GM19468 (cell line): ENCODE measurements at regions not wholly inside any gene's neighbourhood (a gene's known extent, or its start where the extent isn't known, plus 50 kb on each side); places are given as distances from the start of the nearest gene placed in this dataset.
A peak's percentile ranks its signal among the peaks of the same experiment; 100 is the strongest.

ENCODE experiments used
- ATAC-seq: cut with Tn5 transposase; IDR thresholded peaks from one replicate; pipeline ENCODE4 v1.9.1; 2021; ENCODE audit warnings: mild to moderate bottlenecking, moderate library complexity, moderate number of reproducible peaks; ENCODE audit not compliant: unreplicated experiment; ENCODE audit errors: extremely low read depth

- no peak for ATAC-seq
Observed at GRCh38 chr2:207394812-207395534, 134.8 kb upstream of the CREB1 start.

DNA sequence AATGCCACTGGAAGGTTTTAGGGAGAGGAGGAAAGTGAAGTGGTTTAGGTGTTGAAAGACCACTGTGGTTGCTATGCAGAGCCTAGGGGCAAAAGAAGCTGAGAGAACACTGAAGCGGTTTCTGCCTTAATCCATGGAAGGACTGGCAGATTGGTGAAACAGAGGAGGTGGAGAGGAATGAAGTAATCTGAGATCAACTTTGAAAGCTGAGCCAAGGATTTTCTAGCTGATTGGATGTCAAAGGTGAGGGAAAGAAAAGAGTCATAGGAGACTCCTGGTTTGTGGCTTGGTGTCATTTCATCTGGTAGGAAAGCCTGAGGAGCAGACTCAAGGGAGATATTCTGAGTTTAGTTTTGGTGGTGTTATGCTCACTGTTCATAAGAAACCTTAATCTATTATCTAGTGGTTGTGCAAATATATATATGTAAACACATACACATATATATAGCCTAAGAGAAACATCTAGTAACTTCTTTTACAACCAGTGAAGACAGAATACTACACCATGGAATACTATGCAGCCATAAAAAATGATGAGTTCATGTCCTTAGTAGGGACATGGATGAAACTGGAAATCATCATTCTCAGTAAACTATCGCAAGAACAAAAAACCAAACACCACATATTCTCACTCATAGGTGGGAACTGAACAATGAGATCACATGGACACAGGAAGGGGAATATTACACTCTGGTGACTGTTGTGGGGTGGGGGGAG is 134.1 kb upstream of the CREB1 start:
- ATAC-seq: no peak

GRCh38 chr2:207397917-207398655 is 131.7 kb upstream of the CREB1 start:
- ATAC-seq: no peak

DNA sequence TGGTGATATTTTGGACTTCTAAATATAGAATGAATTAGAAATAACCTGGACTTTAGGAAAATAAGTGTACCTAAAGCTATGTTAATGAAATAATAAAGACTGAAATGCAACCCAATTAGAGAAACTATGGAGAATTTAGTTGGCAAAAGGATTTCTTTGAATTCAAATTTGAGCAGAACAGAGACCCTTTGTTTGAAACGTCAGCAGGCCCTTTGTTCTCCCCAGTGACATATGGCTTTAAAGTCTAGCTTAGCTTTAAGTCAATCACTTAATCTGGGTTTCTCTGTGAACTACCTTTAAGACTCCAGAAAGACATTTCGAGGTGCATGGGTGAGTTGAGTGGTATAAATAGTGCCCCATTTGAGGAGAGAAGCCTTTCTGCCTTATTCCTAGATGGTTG is 130.5 kb upstream of the CREB1 start:
- no peak for ATAC-seq

DNA sequence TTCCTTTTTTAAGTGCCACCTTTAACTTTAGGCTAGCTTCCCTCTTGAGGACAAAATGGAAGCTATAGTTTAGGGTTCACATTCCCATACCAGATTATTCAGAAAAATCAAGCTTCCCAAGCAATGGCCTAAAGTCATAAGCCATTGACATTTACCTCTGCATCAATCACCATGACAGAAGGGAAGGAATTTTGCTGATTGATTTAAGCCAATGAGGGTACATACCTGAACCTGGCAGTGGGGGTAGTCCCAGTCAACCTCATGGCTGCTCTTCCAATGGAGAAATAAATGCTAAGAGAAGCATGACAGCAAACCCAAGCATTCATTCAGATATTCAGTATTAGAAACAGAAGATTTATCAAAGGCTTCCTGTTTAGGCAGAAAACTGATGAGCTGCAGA is 128.4 kb upstream of the CREB1 start:
- ATAC-seq: no peak

- ATAC-seq: no peak
Observed at GRCh38 chr2:207403141-207403540, 126.6 kb upstream of the CREB1 start.

GRCh38 chr2:207403950-207404349 is 125.8 kb upstream of the CREB1 start:
- ATAC-seq: no peak

DNA sequence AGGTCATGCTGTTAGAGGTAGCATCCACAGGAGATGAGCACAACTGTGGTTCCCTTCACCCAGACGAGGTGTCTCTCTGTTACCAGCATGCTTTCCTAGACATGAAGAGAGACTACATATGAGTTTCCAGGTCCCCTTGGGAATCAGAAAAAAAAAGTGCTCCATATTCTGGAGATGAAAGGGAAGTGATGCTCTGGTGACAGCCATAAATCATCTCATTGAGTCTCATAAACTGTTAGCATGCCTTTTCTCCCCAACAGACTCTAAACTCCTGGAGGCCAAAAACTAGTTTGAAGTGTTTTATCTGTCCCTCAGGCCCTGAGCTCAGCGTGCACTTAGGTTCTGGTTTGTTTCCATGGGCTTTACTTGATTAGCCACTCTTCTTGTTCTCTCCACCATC is 124.6 kb upstream of the CREB1 start:
- ATAC-seq: no peak

DNA sequence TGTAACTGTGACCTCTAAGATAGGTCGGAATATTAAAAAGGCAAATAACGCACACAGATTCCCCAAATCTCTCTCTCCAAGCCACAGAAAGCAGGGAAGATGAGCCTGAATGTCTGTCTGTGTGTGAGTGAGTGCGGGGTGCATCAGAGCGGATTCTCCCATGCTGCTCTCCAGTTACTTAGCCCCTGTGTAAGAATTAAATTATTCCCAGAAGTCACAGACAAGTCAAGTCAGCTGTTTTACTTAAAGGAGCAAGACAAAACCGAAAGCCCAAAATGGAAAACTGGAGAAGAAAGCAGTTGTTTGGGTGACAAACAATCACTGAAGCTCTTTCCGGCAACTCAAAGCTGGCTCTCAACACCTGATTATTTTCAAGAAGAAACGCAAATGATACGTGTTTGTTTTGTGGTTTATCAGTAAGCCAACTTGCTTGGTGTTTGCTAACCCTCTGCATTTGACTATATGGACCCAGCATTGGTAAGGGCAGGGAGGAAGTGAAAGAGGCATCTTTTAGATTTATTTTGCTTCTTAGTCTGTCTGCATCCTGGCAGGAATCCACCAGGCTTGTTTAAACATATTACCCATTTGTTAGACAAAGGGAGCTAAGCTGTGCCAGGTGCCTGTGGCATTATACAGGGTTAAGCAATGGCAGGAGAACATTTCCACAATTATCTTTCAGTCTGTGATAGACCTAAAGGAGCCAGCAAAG is 121.5 kb upstream of the CREB1 start:
- peak; percentile 87 for ATAC-seq

- no peak for ATAC-seq
Observed at GRCh38 chr2:207409517-207409916, 120.2 kb upstream of the CREB1 start.

- ATAC-seq: no peak
Observed at GRCh38 chr2:207412787-207413310, 116.9 kb upstream of the CREB1 start.

GRCh38 chr2:207413376-207413907 is 116.3 kb upstream of the CREB1 start:
- no peak for ATAC-seq

DNA sequence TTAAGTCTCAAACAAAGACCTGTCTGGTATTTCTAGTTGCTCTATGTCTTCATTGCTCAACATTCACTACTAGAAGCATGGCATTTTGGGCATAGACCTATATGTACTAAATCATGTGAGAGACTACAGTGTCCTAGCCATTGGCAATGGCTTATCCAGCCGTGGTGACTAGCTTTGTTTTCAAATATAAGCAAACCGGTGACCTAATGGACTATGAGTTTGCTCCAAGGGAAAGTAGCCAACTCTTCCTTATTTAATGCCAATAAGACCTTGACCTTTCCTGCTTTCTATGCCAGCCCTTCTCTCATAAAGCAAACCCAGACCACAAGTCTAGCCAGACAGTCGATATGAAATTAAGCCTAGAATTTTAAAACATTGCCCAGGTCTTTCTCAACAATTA is 113.7 kb upstream of the CREB1 start:
- no peak for ATAC-seq

- ATAC-seq: no peak
Observed at GRCh38 chr2:207416900-207417299, 112.9 kb upstream of the CREB1 start.

GRCh38 chr2:207417301-207417718 is 112.5 kb upstream of the CREB1 start:
- no peak for ATAC-seq

DNA sequence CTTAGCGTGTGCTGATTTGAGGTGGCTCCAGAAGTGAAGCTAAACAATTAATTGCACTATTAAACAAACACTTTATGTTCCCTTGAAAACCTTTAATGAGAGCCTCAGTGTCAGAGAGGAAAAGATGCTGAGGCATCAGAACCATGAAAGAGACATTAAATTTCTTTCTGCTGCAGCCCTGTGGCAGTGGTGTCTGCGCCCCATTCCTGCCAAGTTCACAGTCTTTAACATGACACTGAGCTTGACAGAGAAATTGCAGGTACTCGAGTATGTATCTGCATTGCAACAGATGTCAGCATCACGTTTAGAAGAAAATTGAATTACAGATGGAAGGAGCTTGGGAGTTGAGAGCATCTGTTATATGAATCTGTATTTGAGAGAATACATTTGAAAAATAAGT is 111.3 kb upstream of the CREB1 start:
- ATAC-seq: no peak

DNA sequence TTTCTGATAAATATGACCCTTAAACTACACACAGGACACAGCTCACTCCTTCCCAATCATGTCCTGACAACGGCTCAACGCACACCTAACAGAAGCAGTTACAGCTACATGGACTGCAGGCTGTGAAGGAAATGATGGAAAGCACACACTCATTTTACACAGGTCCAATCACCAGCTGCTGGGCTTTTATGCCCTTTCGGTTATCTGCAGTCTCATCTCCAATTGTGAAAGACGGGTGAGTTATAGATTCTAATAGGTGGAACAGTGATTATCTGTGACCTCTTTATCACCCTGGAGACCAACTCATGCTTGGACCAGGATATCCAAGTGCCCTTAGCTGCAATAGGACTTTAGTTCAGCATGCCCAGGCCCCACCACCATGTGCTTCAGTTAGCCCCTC is 110.4 kb upstream of the CREB1 start:
- ATAC-seq: no peak

GRCh38 chr2:207421671-207422070 is 108.1 kb upstream of the CREB1 start:
- ATAC-seq: no peak

DNA sequence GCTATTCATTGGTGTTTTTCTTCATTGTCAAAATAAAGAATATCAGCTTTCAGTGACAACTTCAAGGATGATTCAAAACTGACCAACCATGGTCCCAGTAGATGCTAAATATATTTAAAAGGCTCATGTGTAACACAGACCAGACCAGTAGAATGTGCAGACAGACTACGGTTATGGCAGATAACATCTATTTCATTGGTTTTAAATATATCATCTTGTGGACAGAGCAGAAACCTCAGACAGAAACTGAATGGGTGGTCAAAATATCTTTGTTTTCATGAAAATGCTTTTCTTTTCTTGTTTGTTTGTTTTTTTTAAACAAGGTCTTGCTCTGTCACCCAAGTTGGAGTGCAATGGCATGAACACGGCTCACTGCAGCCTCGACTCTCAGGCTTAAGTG is 107.4 kb upstream of the CREB1 start:
- ATAC-seq: no peak

- ATAC-seq: peak; percentile 92
Observed at GRCh38 chr2:207423886-207424285, 105.9 kb upstream of the CREB1 start.
